ENCODE measurements at regions not wholly inside any gene's neighbourhood (a gene's known extent, or its start where the extent isn't known, plus 50 kb on each side); places are given as distances from the start of the nearest gene placed in this dataset.

GRCh38 chr10:33993917-33994316 lies 659.5 kb upstream of the NRP1 start:
- TF ChIP-seq CTCF (IDR thresholded peaks at IDR 0.05) (no peak), POLR2A (IDR thresholded peaks at IDR 0.05) (no peak)

Data from right lobe of liver (tissue), 4 donors.